ENCODE measurements at regions not wholly inside any gene's neighbourhood (a gene's known extent, or its start where the extent isn't known, plus 50 kb on each side); places are given as distances from the start of the nearest gene placed in this dataset.
A peak's percentile ranks its signal among the peaks of the same experiment; 100 is the strongest.
"Not testable (repeated sequence)": the region's sequence is repeated elsewhere in the genome, so short reads cannot be mapped to it uniquely, and the experiment has no call there.

GRCh38 chr12:70008944-70009343, 183.9 kb downstream of the MYRFL start:
- no peak for DNase-seq (ENCODE audit: low read depth)

DNA sequence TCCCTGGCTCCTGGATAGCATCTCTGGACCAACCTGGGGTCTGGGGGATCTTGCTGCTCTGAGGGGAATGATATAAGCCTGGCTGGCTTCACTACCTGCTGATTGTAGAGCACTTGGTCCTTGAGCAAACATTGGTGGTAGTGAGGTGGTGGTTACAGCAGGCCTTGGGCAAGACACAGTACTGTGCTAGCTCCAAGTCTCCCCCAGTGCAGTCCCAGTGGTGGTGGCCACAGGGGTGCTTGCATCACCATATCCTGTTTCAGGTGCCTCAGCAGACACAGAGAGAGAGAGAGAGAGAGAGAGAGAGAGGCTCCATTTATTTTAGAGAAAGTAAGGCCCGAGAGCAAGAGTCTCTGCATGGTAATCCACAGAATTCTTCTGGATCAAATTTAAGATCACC, 186.3 kb downstream of the MYRFL start:
- DNase-seq (ENCODE audit: low read depth), result no peak

- not testable (repeated sequence) for DNase-seq (ENCODE audit: low read depth)
These were observed 188.0 kb downstream of the MYRFL start for GRCh38 chr12:70013016-70013415.

- no peak for DNase-seq (ENCODE audit: low read depth)
These were observed 203.5 kb downstream of the MYRFL start for GRCh38 chr12:70028515-70028914.

DNA sequence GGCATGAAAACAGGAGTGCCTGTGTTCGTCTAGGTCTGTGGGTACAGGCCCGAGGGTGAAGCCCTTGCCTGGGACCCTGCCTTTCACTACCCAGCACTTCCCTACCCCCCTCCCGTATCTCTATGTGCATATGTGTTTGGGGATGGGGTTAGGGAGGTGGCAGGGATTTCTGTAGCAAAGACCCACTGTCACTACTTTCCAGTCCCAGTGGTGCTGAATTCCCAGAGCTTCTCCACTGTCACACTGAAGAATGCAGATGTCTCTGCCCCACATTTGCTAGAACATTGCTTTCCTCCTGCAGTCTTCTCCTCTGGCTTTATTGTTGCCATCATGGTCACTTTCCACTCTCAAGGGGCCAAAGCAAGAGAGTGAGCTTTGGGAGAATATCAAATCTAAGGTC, 203.9 kb downstream of the MYRFL start:
- no peak for DNase-seq (ENCODE audit: low read depth)

GRCh38 chr12:70031046-70031445, 206.0 kb downstream of the MYRFL start:
- DNase-seq (ENCODE audit: low read depth), result no peak

- DNase-seq (ENCODE audit: low read depth), result no peak
These were observed 207.0 kb downstream of the MYRFL start for GRCh38 chr12:70032076-70032475.

- DNase-seq (ENCODE audit: low read depth), result no peak
These were observed 208.3 kb downstream of the MYRFL start for GRCh38 chr12:70033310-70033709.

- no peak for DNase-seq (ENCODE audit: low read depth)
These were observed 203.1 kb upstream of the CNOT2 start for GRCh38 chr12:70040141-70040540.

DNA sequence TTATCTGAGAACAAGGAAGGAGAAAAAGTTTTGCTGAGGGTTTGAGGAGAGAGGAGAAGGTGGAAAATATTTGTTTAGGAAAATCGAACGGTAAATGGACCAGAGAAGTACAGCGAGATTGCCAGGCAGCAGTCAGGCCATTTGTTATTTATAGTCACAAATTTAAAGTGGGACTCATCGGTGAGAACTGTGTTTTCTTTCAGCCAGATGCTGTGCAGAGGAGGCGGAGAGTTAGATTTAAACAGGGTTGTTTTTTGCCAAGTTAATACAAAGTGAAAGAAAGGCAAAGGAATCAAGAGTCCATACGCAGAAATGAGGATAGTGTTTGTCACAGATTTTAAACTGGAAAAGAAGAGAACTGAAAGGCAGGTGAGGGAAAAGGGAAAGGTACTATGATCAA, 200.6 kb upstream of the CNOT2 start:
- no peak for DNase-seq (ENCODE audit: low read depth)

GRCh38 chr12:70043490-70044138, 199.6 kb upstream of the CNOT2 start:
- DNase-seq (ENCODE audit: low read depth), result no peak

- DNase-seq (ENCODE audit: low read depth), result no peak
These were observed 199.1 kb upstream of the CNOT2 start for GRCh38 chr12:70044167-70044566.

GRCh38 chr12:70045036-70045435, 198.2 kb upstream of the CNOT2 start:
- no peak for DNase-seq (ENCODE audit: low read depth)

GRCh38 chr12:70045514-70045913, 197.7 kb upstream of the CNOT2 start:
- no peak for DNase-seq (ENCODE audit: low read depth)

DNA sequence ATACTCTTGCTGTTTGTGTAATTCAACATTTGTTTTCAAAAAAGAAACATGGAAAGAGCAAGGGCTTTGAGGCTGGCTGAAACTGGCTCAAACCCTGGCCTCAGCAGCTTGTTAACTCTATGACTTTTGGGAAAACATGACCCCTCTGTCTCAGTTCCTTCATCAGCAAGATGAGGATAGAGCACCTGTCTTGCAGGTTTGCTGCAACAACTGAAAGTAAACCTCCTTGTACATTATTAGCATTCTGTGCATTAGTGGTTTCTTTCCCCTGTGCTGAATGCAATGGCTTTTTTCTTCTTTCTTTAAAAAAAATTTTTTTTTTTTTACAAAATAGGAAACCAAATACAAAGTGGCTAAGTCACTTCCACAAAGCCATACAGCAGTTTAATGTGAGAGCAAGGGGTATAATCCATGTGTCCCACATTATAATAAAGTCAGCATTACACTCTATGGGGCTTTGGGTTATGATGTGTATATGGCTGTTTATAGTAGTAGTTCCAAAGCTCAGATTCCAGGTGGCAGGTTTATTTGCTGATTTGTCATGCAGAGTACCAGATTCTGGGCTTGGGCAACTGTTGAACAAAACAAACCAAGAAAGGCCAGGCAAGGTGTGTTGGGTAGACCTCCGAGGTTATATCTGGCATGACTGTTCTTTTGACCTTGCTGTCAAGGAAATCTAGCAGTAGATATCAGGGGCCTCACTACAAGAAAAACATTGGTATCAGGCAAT, 194.5 kb upstream of the CNOT2 start:
- no peak for DNase-seq (ENCODE audit: low read depth)

DNA sequence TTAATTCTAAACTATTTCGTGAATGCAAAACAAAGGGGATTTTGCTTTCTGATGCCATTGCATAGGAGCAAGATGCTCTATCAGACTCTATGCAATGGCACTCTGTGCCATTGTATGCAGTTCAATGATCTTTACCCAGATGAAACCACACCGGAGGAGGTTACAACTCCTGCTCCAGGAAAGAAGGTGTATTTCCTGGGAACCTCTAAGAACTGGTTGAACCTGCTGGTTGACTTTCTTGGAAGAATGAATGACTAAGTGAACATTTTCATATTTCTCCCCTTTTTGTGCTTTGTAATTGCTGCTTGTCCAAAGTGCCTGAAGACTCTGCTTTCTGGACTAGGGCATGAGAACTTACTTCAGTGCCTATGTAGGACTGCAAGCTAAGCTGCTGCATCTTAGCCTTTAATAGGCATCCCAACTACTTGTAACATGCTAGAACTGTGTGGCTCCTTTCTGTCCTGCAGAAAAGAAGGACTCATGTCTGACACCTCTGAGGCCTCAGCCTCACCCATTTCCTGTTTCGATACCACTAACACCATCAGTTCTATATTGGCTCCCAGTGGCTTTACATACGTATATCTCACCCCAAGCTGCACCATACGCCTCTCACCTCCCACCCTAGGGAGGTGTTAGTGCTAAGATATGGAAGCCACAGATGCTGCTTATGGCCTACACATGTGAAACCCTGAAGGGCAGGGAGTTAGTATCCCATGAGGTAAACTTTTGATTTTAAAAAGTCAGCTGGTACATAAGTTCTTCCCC, 193.5 kb upstream of the CNOT2 start:
- DNase-seq (ENCODE audit: low read depth), result no peak

- no peak for DNase-seq (ENCODE audit: low read depth)
These were observed 190.8 kb upstream of the CNOT2 start for GRCh38 chr12:70052476-70052875.

DNA sequence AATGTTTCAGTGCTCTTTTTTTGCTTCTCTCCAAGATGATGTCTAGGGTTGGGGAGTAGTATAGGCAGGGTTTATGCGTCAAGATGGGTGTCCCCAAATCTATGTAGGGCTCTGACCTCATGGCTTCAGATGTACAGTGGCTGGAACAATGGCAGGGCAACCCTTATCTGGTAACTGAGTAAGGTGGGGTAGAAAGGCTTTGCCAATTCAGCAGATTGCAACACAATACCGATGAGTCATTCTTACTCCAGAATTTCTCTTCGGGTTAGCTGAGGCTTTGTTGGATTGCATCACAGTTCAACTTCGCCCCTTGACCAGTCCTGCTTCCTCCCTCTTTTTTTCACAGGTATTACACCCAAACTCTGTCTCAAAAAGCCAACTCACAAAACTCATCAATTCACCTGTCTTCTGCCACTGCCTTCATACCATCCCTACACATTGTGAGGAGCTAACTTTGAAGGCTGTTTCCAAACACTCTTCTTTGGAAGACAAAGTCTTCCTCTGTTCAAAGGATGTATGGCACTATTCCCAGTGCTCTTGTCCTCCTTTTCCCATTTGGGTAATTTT, 190.2 kb upstream of the CNOT2 start:
- peak; percentile 42 for DNase-seq (ENCODE audit: low read depth)

DNA sequence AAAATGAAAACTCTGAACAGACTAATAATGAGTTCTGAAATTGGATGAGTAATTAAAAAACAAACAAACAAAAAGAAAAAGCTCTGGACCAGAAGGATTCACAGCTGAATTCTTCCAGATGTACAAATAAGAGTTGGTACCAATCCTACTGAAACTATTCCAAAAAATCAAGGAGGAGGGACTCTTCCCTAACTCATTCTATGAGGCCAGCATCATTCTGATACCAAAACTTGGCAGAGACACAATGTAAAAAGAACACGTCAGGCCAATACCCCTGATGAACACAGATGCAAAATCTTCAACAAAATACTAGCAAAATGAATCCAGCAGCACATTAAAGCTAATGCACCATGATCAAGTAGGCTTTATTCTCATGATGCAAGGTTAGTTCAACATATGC, 183.9 kb upstream of the CNOT2 start:
- no peak for DNase-seq (ENCODE audit: low read depth)

- DNase-seq (ENCODE audit: low read depth), result no peak
These were observed 182.6 kb upstream of the CNOT2 start for GRCh38 chr12:70060634-70061033.

DNA sequence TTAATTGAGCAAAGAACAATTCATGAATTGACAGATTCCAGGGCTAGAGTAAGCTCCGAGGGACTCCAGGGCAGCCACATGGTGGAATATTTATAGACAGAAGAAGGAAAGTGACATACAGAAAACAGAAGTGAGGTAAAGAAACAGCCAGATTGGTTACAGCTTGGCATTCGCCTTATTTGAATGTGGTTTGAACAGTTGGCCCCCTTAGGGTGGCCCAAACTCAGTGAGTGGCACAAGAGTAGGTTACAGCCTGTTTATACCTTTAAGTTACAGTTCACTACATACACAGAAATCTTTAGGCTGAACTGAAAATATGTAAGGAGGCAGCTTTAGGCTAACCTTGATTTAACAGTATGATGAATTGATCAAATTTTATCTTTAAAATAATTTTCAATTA, 174.5 kb upstream of the CNOT2 start:
- DNase-seq (ENCODE audit: low read depth), result no peak

GRCh38 chr12:70069221-70070105, 173.8 kb upstream of the CNOT2 start:
- no peak for DNase-seq (ENCODE audit: low read depth)
